NCI-H1105 (cell line): ENCODE measurements at regions not wholly inside any gene's neighbourhood (a gene's known extent, or its start where the extent isn't known, plus 50 kb on each side); places are given as distances from the start of the nearest gene placed in this dataset.

Experiments
- DNase-seq: peaks from one replicate; lab custom pipeline; 2025; lab: John Stamatoyannopoulos, UW

DNA sequence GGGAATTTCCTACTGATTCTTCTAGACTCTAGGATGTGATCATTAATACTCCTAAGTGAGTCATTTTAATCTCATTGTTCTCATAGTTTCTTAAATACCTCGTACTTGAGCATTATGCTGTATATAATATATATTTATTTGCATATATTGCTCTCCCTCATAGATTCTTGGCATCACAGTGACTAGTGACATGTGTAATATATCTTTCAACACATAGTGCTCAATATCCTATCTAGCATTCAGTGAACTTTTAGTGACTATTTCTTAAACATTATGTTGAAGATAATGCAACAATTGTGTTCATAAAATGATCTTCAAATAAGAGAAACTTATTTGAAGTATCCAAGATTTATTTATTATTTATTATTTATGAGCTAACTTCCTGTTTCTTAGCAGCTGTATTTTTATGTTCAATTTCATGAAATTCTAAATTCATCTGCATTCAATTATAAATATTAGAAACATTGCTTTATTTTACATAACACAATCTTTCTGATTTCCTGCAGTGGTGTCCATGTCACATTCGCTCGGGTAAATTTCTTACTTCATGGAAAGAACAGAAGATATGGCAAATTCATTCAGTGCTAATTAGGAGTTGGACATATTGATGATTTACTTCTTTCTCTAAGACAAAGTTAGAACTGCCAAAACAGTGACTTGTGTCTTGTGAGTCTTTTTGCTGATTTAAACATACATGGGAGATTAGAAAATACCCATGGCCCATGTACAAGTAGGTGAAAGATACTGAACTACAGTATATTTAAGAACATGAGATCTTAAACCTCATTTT lies 1095.5 kb upstream of the IGFBP7 start:
- DNase-seq, result no peak

DNA sequence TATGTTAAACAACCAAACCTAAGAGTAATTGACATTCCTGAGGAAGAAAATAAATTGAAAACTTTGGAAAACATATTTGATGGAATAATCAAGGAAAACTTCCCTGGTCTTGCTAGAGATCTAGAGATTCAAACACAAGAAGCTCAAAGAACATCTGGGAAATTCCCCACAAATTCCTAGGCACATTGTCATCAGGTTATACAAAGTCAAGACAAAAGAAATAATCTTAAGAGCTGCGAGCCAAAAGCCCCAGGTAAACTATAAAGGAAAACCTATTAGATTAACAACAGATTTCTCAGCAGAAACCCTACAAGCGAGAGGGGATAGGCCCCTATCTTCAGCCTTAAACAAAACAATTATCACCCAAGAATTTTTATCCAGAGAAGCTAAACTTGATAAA lies 1082.0 kb upstream of the IGFBP7 start:
- no peak for DNase-seq

DNA sequence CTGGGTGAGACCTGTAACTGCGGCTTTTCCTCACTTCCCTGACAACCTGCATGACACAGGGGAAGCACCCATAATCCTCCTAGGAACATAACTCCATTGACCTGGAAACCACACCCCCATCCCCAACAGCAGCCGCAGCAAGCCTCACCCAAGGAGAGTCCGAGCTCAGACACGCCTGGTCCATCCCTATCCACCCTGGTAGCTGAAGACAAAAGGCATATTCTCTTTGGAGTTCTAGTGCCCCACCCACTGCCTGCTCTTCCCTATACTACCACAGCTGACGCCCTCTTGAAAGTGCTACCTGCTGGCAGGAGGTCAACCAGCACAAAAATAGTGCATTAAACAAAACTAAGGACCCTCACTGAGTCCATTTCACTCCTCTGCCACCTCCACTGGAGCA lies 1080.9 kb upstream of the IGFBP7 start:
- no peak for DNase-seq

DNA sequence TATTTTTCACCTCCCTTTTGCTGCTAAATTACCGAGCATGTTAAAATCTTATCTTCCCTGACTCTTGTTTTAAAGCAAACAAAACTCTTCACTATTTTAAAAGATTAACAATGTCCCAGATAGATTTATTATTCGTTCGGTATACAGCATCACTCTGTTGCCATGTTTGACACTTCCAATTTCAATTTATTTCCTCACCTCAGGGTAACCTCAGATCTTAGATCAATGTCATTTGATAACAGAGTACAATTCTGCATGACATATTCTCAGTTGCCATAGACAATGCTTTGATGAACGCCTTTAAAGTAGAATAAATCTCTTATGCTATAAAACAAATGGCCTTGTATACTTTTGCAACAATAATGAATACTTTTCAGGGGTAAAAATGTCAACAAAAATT lies 1078.1 kb upstream of the IGFBP7 start:
- no peak for DNase-seq

DNA sequence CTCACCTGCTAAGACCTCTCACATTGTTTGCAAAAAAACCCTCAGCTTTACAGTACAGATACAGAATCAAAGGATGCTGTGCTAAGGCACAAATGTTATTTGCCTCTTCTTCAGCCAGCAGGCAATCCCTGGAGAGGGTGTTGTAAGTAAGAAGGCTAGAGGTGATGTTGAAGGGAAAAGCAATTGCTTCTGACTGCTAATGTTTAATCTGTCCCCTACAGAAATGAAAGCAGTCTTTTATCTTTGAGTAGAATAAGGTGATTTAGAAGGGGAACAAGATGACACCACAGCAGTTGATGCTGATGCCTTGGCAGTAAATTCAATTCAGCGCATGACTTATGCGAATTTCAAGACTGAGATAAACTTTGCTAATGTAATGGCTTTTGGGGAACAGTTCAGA lies 1064.8 kb upstream of the IGFBP7 start:
- DNase-seq, result no peak

DNA sequence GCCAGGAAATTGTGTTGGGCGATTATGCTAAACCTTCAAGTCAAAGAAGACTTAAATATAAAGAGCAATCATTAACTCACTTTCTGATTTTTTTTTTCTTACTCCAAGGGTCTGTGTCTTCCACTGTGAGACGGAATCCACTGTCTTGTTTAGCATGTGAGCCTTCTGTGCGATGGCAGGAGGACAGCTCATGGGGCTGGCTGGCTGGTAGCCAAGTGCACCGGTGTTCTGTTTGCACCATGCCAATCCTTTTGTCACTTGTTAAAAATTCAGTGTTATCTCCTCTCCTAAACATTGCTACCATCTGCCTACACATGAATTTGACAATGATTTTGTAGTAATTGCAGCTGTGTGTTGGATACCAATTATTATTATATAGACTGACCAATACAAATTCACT lies 1056.3 kb upstream of the IGFBP7 start:
- DNase-seq, result peak; percentile 12

DNA sequence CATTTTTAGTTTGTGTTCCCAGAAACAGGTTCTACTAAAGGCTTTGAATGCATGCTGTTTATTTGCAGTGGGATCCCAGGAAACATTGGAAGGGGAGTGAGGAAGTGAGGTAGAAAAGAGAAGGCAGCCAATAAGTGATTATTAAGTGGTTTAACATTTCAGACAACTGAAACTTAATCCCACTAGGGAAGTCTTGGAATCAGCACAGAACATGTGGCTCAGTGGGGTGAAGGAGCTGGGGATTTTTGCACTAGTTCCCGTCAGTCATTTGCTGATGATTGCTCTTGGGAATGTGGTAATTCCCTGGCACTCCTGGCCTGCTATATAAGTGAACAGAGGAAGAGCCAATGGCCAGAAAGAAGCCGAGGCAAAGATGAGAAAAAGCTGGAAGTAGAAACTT lies 1053.0 kb upstream of the IGFBP7 start:
- DNase-seq, result no peak

DNA sequence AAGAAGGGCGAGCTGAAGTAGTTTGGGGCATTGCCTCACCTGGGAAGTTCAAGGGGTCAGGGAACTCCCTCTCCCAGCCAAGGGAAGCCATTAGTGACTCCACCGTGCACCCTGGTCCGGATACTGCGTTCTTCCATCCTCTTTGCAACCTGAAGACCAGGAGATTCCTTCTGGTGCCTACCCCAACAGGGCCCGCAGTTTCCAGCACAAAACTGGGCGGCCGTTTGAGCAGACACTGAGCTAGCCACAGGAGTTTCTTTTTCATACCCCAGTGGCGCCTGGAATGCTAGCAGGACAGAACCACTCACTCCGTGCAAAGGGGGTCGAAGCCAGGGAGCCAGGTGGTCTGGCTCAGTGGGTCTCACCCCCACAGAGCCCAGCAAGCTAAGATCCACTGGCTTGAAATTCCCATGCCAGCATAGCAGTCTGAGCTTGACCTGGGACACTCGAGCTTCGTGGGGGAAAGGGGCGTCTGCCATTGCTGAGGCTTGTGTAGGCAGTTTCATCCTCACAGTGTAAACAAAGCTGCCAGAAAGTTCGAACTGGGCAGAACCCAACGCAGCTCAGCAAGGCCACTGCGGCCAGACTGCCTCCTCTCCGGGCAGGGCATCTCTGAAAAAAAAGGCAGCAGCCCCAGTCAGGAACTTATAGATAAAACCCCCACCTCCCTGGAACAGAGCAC lies 1039.4 kb upstream of the IGFBP7 start:
- DNase-seq, result no peak

DNA sequence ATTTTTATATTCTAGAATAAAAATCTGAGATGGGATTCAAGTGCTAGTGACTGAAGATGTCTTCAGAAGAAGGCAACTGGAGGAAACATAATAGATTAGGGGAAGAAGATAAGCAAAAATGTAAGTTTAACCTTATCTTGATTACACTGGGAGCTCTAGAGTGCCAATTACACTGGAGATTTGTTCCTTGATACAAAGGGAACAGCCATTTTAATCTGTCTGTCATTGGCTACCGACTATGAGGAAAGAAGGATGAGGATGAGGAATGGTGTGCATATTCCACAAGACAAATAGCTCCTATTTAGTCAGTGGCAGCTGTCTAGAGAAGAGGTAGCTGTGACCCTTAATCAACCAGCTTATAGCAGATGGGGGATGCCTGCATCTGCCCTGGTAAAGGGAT lies 1034.5 kb upstream of the IGFBP7 start:
- DNase-seq, result no peak

DNA sequence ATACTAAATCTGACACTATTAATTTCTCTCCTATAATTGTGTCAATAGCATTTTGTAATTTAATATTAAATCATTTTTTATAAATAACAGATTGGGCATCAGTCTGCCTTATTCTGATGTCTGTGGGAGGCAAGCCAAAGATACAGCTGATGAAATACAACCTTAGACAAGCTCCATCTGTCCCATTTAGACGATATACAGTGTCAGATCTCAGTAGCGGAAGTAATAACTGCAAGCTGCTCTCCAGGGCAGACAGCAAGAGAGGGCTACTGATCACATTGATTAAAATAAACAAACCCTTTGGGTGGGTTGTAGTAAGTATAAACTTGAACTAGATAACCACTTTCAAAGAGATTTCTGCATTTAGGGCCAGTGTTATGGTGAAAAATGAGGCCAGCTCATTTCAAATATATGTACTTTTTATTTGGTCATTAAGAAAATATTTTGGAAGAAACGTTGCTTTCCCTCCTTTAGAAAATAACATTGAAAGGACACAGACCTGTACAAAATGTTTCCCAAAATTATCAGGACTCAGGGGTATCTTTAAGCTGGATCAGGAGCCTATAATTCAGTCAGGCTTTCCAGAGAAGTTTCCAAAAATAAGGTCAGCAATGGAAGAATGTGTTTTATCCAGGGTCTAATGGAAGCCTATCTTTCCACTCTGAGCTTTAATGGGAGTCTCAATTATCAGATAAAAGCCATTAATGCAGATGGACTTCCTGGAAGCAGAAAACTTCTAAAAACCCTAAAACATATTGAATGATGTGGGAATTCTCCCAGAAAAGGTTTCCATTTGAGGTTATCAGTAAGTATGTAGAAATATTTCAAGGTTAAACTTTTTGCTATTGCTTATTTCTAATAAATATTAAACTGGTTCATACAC lies 1028.8 kb upstream of the IGFBP7 start:
- DNase-seq, result peak; percentile 0

DNA sequence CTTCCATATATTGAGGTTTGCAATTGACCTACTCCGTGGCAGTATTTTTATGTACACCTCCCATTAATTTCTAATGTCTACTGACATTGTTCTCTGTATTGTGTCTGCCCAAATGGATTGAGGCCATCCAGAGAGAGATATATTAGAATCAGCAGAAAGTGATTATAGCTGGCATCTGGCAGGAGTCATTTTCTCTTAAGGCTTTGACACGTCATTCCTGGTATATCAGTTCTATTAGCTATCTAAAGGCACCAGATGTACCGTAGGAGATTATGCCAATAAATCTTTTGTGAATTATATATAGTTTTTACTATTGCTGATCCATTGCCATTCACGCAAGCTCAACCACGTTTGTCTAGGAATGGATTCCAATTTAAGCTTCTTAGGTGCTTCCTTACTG lies 1026.4 kb upstream of the IGFBP7 start:
- DNase-seq, result no peak

DNA sequence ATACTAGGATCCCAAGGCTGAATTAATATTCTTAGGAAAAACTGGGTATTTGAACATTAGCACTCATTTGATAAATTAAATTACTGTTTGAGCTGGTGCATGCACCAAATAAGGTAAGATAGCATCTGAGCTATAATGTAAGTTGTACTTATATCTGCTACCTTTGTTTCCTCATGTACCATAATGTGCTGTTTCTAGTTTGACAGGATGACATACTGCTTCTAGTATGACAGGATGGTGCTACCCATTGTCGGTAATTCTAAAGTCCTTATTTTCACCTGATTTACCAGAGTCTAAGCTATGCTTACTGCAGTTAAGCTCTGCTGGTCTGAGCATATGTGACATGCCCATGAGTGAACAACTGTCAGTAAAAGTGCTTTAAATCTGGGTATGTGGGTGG lies 1017.5 kb upstream of the IGFBP7 start:
- DNase-seq, result no peak

DNA sequence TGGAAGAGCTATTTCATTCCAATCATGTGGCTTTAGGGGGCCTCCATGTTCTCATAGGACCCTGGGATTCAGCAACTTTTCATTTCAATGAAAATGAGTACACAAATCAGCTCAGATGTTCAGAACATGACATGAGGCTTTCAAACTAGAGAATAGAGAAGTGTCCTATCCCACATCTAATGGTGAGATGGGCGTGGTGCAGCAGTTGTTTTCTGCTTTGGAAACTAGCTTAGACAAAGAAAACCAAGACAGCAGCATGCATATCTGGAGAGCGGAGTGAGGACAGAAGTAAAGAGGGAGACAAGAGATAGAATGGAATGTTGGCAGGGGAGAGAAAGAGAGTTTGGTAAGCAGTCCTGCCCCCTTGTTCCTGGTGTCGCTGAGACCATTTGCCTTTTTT lies 1009.1 kb upstream of the IGFBP7 start:
- DNase-seq, result no peak

DNA sequence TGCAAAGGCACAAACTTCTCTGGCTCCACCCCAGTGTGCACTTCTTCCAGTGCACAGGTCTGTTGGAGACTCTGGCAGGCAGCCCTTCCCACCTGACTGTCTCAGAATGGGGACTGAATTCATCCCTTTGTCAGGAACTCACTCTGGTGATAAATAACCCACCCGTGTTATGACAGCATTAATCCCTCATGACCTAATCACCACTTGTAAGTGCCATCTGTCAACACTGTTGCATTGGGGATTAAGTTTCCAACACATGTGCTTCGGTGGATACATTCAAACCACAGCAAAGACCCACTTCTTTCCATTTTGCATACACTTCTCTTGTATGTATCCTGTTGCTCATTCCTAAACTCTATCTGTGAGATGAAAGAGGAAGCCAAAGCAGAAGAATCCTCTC lies 1002.9 kb upstream of the IGFBP7 start:
- no peak for DNase-seq

DNA sequence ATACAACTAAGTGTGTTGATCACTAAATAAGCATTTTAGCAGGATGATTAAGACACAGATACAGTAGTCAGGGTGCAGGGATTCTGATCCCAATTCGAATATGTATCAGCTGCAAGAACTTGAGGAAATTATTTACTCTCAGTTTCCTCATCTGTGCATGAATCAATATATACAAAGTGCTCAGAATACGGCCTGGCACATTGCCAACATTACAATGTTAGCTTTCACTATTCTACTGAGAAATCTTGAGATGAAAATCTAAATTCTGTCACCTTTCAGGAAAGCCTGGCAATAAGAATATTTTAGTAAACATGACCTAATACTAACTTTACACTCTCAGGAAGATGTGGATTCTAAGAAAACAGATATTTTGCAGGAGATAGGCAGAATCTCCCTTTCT lies 1001.6 kb upstream of the IGFBP7 start:
- DNase-seq, result no peak

DNA sequence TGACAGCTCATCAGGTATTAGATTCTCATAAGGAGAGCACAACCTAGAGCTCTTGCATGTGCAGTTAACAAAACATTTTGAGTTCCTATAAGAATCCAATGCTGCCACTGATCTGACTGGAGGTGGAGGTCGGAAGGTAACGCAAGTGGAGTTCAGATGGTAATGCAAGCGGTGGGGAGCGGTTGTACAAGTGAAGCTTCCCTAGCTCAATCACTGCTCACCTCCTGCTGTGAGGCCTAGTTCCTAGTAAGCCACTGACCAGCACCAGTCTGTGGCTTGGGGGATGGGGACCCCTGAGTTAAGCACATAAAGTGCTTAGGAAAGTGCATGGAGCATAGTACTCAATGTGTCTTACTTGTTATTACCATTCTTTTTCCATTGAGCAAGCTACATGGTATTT lies 983.2 kb upstream of the IGFBP7 start:
- no peak for DNase-seq

DNA sequence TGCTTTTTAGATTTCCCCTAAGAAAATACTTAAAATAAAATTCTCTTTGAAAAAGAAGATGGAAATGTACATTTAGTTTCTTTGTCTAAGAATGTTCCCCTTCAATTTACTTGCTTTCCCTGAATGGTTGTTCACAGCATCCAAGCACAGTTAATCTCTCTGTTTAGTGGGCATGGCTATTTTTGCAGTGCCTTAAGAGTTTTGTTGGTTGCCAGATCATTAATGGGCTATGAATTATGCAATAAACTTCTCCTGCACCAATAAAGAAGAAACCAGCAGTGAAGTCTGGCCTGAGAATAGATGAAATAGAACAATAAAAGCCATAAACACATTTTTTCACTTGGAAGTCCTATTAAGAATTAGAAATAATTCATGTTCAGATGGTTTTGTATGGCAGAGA lies 980.4 kb upstream of the IGFBP7 start:
- DNase-seq, result no peak

DNA sequence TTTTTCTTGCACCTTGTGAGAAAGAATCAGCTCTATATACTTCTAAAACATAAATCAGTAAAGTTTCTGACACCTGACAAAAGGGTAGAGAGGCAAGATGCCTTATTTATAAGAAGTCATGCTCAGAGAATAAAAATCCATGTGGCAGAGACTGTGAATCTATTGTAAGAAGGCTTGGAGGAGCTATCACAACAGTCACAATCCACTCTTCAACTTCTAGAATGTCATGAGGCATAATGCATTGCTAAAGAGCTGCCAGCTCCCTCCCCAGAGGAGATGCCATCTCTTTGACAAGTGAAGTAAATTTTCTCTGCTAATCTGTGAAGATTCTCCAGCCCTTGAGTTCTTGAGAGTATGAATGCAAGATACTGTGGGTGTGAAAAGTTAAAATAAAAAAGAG lies 971.2 kb upstream of the IGFBP7 start:
- DNase-seq, result no peak

DNA sequence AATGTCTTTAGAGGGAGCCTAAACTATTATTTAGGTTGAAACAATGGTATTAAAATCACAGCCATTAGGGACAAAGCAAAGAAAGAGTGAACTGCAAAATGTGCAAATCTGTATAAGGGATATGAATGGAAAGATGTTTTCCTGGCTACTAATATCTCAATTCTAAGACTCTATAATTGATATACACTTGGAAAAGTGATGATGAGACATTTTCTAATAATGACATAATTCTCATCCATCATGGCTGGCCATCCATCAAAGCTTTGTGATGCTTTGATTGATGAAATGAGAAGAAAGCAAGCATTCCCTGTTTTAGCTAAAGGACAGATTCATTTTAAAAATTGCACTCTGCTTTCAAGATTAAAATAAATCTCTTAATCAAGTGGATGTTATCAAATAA lies 965.5 kb upstream of the IGFBP7 start:
- DNase-seq, result no peak

DNA sequence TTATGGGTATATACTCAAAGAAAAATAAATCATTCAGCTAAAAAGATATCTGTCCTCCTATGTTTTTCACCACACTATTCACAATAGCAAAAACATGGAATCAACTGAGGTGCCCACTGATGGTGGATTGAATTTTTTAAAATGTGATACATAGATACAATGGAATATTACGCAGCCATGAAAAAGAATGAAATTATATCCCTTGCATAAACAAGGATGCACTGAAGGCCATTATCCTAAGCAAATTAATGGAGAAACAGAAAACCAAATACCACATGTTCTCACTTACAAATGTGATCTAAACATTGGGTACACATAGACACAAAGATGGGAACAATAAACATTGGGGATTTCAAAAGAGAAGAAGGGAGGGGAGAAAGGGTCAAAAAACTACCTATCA lies 964.2 kb upstream of the IGFBP7 start:
- no peak for DNase-seq

DNA sequence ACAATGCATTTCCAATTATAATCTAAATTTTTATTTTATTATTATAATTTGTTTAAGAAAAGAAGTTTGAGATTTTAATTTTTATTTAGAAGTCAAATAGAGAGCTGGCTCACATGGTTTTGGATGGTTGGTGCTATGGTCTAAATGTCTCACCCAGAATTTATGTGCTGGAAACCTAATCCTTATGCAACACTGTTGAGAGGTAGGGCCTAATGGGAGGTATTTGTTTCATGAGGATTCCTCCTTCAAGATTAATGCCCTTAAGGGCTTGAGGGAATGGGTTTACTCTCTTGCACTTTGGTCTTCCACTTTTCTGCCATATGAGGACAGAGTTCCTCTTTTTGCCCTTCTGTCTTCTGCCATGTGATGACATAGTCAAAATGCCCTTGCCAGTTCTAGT lies 960.5 kb upstream of the IGFBP7 start:
- DNase-seq, result no peak

DNA sequence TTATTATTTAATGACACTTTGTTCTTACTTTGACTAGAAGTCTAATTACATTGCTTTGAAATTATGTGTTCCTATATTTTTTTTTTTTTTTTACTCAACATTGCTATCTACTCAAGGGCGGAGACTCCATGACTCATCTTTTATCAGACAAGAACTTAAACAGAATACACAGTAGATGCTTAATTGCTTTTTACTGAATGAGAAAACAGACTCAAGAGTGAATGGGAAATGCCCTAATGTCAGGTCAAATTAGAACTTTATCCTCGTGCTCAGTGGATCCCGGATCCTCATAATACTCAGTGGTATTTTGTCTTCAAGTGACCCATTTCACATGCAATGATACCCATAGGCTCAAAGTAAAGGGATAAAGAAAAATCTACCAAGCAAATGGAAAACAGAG lies 954.5 kb upstream of the IGFBP7 start:
- no peak for DNase-seq
